Stimulated activated CD4-positive, alpha-beta T cell treated with anti-CD3 and anti-CD28 coated beads, Interleukin-15, amount 100 ng/mL, for 24 hours (primary cell): ENCODE measurements at regions not wholly inside any gene's neighbourhood (a gene's known extent, or its start where the extent isn't known, plus 50 kb on each side); places are given as distances from the start of the nearest gene placed in this dataset.

Experiments
- DNase-seq: peaks from one replicate; pipeline ENCODE4 v3.0.0-alpha.2; 2020

GRCh38 chr4:30783751-30784150 is 63.6 kb downstream of the PCDH7 start:
- no peak for DNase-seq

DNA sequence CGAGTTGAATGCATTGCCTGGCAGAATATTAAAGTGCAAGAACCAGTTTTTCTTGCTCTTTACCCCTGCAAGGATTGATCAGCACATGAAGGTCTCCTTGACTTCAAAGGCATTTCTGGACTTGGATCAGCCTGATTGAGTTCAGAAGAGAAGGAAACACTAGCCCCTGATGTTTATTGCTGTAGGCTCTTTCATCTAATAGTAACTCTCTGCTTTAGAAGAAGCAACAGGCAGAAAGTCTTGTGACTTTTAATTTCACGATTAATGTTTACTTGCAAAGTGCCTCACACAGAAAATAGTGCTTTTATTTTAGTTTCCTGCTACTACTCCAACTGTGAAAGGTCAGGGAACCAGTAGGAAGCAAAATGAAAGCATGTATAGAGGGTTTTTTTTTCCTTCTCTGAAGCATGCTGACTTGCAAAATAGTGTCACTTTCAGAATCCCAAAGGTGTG is 69.1 kb downstream of the PCDH7 start:
- DNase-seq: no peak

DNA sequence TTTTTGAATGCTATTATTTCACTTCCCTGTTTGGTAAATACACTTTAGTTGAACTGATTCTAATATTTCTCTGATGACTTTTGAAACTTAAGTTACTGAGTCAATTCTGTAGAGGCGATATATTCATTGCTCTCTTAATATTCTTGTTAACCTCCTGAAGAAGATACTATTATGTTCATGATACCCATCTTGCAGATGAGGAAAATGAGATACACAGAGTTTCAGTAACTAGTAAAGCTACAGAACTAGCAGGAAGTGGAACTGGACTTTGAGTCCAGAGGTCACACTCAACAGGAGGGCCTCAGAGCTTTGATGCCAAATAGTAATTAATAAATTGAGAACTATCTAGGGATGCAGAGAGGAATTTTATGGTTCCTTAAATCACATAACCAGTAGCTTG is 70.0 kb downstream of the PCDH7 start:
- no peak for DNase-seq

DNA sequence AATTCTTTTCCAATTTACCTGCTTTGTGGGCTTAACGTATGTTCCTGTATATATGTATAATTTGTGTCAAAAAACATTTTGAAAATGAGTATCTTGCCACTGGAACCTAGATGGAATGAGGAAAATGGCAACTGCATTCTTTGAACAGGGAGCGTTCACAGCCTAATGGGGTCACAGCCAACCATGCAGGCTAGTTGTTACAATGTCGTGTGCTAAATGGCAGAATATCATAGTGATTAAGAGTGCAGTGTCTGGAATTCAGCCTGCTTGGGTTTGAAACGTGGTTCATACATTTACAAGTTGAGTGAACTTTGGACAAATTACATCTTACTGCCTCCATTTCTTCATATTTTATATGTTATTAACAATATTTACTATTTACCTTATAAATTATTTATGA is 70.8 kb downstream of the PCDH7 start:
- no peak for DNase-seq

- no peak for DNase-seq
These were observed 72.4 kb downstream of the PCDH7 start for GRCh38 chr4:30792601-30793000.

DNA sequence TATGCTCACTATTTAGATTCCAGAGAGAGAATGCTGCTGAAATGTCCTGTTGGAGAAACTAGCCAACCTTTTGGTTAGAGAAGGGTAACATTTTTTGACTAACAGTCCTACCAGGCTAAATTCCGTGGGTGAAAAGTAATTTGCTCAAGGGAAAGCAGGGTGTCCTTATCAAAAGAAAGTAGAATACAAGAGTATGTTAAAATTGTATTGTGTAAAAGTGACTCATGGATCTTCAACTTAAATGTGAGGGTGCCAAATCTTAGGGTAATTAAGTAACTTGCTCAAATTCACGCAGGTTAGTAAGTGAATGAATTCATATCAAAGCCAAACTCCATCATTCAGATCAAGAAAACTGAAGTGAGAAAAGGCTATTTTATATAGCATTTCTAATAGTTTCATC is 81.7 kb downstream of the PCDH7 start:
- no peak for DNase-seq

DNA sequence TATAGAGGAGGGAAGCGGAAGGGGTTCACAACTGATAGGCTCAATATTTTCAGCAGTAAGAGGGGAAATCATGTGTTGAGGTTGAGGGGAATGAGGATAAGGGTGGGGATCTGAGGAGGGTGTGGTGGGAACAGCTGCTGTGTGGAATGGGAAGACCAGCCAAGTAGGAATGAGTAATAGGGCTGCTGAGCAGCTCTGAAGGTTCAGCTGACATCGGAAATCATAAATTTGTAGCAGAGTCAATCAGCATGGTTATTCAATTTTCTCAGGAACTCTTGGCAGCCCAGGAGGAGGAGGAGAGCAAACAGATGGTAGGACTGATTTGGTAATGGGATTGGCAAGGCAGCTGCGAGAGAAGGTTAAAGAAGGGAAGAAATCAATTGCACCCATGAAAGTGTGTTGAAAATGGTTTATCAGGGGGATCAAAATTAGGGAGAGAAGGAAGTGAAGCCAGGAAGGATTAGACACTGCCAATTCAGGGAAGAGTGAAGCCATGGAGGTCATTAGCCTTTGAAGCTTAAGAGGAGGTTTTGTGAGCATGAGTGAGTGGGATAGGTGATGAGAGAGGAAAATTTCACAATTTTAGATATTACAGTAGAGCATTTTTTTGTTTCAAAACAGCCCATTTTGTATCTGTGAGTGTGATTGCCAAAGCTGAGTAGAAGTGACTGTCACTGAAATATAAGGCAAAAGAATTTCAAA is 82.6 kb downstream of the PCDH7 start:
- DNase-seq: no peak

DNA sequence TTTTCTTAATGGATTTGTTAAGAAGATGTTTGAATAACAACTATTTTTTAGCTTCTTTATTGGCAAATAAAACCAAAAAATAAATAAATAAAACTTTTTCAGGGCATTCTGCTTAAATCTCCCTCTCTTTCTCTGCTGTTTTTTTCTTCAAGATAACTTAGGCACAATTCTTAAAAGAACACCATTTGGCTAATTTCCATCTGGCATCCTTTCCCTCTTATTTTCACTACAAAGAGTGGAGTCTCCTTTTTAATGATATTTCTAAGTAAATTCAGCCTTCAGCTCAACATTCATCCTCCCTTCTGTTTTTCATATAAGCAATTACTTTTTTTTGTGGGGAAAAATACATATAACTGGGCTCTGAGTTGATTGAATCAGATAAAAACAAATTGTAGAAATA is 88.1 kb downstream of the PCDH7 start:
- no peak for DNase-seq

GRCh38 chr4:30811296-30811695 is 91.1 kb downstream of the PCDH7 start:
- DNase-seq: no peak

DNA sequence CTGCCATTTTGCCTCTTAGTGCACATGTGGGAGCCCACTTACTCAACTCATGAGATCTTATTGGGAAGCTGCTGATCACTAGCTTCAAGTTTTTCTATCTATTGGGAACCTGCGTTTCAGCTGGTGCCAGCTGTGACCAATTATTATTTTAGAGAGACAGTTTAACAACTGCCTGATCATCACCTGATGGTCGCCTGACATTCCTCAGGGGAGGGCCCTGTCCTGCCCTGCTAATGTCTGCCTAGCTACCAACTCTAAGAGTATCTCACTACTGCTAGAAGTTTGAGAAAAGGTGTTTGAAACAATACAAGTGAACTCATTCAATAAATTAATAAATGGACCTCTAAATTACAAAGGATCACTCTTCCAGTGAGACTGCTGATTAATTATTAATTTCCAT is 95.5 kb downstream of the PCDH7 start:
- no peak for DNase-seq

- no peak for DNase-seq
These were observed 97.3 kb downstream of the PCDH7 start for GRCh38 chr4:30817447-30817846.

DNA sequence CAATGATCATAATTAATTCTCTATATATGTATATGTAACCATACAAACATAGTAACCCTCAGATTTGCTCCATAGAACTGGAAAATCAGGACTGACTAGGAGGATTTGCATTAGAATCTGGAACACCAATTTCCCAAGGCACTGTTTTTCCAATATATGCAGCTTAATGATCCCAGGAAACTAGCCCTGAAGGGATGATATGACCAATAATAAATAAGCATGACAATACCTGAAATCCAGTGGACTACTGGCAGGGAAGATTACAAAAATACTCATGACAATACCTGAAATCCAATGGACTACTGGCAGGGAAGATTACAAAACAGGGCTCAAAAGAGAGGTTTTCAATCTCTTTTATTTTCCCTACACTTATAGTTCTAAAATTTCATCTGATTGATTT is 98.4 kb downstream of the PCDH7 start:
- DNase-seq: no peak

DNA sequence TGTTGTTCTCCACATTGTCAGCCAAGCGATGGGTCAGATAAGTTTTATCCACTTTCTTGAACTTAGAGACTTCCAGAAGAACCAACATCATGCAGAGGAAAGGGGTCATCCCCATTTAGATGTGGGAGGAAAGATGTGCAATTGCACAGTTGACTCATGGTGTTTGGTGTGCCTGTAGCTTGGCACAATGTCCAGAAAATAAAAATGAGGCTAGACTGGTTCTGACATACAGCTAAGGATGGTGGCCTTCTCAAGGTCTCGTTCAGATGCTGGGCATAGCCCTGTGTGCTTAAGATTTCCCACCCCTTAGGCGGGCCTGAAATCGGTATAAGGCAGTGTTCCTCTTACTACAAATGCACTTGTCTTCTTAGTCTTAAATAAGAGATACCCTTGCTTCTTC is 101.1 kb downstream of the PCDH7 start:
- no peak for DNase-seq

DNA sequence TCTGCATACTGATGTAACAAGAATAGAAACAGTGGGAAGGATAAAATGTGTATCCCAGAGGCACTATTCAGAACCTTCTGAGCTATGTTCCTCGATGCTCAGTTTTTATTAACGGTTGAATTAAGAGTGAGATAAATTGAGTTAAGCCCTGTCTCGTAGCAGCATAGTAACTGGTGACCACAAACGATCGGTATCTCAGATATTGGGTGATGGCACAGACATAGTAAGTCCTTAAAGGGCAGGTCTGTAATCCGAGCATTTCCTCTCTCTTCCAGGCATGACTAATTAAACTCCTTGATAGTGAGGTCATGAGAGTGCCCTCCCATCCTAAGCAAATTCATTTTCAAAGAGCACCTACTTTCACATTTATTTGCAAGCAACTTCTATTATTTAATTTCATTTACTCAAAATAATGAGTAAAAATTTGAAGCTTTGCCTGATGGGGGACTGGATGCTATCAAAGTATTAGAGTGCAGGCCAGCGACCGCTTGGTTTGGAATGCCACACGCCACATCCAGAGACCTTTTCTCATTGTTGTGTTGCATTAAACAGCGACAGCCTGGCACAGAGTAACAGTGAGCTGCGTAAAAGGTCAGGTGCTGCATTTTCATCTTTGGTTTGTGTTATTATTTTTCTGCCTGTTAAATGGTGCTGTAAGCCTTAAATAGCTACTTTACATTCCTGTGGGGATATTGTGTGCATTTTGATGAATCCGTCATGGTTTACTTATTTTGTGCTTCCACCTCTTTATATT is 101.9 kb downstream of the PCDH7 start:
- no peak for DNase-seq

- no peak for DNase-seq
These were observed 102.9 kb downstream of the PCDH7 start for GRCh38 chr4:30822911-30823551.

DNA sequence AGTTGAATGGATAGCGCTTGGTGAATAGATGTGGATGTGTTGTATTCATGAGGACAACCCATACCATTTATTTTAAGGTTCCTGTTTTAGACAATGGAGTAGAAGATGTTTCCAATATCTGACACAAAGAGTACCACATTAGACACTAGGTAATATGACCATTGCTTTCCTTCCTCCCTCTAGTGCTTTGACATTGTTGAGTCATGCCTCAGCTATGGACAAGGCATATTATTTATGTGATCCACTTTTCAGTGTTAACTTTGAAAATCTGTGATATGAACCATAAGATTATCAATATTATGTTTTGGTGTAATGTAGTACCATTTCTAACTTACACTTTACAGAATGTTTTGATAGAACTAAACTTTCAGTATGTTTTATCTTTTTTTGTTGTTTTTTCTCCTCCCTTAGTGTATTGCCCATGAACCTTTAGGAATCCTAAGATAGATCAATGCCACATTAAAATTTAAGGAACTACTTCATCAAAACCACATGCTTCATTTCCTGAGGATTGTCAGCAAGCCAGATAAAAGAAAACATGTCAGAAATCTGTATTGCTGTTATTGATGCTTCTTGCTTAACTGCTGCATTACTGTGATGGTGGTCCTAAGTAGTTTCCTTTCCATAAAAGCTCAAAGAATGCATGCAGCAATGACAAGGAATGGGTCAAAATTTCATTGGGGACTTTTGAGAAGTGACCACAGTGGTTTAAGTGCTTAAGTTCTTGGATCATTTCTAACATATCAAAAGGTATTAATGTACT is 105.0 kb downstream of the PCDH7 start:
- DNase-seq: no peak

DNA sequence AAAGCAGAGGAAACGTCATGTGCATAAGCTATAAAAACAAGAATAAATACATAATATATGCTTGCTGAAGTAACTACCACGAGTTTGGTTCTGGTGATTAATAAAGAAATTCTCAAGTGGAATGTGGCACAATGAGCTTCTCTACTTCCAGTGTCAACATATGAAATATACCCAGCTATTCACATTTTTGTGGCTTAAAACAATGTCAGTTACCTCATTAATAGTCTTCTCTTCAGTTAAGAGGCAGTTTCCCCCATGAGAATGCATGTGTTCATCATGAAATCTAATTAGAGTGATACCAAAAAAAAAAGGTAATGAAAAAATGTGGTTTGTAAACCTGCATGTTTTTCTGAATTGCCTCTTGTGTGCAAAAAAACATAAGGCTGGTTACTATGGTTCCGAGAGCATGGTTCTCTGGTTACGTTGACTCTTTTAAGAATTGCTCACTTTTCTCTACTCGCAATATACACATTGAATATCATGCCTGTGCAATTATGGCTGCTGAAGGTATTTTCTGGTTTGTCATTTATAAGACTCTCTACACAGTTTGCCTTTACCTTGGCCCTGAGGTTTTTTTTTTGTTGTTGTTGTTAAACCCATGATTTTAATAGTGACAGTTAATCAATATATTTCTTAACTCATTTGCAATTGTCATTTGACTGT is 108.2 kb downstream of the PCDH7 start:
- no peak for DNase-seq

DNA sequence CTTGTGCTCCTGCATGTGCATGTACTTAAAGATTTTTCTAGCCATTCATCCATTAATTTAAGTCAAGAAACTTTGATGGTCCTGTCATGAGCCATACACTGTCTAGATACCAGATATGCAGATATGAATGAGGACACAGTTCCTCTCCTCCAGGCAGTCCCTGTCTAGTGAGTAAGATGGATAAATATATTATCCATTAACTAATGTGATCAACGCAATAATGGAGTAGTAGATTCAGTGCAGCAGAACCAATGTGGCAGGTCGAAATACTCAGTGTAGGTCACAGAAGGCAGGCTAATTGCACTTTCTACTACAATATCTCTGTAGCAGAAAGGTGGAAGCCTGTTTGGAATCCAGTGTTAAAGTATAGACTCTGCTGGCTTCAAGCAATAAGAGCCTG is 112.5 kb downstream of the PCDH7 start:
- DNase-seq: no peak

- no peak for DNase-seq
These were observed 113.0 kb downstream of the PCDH7 start for GRCh38 chr4:30833206-30833605.

DNA sequence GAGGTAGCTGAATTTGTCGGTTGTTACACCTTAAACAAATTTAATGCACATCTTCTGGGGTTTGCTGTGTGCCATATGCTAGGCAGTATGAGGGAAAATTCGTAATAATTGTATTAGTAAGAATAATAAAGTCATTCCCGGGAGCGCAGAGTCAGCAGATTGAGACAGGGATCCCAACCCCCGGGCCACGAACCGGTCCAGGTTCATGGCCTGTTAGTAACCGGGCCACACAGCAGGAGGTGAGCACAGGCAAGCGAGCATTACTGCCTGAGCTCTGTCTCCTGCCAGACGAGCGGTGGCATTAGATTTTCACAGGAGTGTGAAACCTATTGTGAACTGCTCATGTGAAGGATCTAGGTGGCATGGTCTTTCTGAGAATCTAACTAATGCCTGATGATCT is 114.9 kb downstream of the PCDH7 start:
- DNase-seq: no peak

DNA sequence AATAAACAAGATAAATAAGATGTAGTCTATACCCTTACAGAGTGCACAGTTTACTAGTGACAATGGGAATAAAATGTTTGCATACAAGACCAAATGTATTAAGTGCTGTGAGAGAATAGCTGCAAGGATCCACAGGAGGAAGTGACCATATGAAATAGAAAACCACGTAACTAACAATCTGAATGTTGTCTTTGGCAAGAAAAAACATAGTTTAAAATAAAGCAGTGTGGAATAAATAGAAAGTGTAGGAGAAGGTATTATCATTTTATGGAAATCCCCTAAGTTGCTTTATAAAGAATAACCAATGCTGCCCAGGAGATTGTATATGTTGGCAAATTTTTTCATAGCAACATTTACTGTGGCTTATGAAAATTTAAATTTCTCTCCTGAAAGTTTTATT is 116.1 kb downstream of the PCDH7 start:
- no peak for DNase-seq

- DNase-seq: no peak
These were observed 117.0 kb downstream of the PCDH7 start for GRCh38 chr4:30837131-30837539.

- DNase-seq: no peak
These were observed 117.7 kb downstream of the PCDH7 start for GRCh38 chr4:30837861-30838260.
